ENCODE measurements at regions not wholly inside any gene's neighbourhood (a gene's known extent, or its start where the extent isn't known, plus 50 kb on each side); places are given as distances from the start of the nearest gene placed in this dataset.

DNA sequence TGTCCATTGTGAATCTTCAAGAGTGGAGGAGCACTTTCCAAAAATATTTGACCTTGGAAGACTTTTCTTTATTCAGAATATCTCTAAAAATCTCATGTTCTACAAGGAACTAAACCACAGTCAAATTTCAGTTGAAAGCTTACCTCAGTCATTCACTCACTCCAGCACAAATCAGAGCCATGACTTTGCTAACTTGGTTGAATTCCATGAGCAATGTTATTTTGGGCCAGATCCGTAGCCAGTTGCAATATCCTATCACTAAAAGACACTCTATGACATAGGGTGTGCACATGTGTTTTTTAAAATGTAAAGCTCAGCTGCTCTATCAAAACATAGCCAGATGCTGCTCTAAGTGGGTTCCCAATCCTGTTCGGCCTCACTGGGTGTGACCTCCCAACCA is 156.1 kb upstream of the ANKRD55 start:
- no peak overlapping the region for H3K4me3 ChIP-seq (ENCODE audit: low read depth in 1 of 2, low read length in 1 of 2)
- H3K36me3 ChIP-seq = no peaks in the 10 kb centered on the region
- H3K27me3 ChIP-seq = no peaks in the 10 kb centered on the region
- no peak overlapping the region for H3K27ac ChIP-seq
- H3K4me1 ChIP-seq (ENCODE audit: control insufficient read depth in 1 of 2, insufficient read depth in 1 of 2, low read depth in 1 of 2, low read length in 1 of 2) = peaks cover 9 to 10% of the 10 kb centered on the region in 2 experiments
- TF ChIP-seq, protein P1, sequence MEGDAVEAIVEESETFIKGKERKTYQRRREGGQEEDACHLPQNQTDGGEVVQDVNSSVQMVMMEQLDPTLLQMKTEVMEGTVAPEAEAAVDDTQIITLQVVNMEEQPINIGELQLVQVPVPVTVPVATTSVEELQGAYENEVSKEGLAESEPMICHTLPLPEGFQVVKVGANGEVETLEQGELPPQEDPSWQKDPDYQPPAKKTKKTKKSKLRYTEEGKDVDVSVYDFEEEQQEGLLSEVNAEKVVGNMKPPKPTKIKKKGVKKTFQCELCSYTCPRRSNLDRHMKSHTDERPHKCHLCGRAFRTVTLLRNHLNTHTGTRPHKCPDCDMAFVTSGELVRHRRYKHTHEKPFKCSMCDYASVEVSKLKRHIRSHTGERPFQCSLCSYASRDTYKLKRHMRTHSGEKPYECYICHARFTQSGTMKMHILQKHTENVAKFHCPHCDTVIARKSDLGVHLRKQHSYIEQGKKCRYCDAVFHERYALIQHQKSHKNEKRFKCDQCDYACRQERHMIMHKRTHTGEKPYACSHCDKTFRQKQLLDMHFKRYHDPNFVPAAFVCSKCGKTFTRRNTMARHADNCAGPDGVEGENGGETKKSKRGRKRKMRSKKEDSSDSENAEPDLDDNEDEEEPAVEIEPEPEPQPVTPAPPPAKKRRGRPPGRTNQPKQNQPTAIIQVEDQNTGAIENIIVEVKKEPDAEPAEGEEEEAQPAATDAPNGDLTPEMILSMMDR (IDR thresholded peaks at IDR 0.05) = no peak
- no peaks in the 10 kb centered on the region for H3K9me3 ChIP-seq

DNA sequence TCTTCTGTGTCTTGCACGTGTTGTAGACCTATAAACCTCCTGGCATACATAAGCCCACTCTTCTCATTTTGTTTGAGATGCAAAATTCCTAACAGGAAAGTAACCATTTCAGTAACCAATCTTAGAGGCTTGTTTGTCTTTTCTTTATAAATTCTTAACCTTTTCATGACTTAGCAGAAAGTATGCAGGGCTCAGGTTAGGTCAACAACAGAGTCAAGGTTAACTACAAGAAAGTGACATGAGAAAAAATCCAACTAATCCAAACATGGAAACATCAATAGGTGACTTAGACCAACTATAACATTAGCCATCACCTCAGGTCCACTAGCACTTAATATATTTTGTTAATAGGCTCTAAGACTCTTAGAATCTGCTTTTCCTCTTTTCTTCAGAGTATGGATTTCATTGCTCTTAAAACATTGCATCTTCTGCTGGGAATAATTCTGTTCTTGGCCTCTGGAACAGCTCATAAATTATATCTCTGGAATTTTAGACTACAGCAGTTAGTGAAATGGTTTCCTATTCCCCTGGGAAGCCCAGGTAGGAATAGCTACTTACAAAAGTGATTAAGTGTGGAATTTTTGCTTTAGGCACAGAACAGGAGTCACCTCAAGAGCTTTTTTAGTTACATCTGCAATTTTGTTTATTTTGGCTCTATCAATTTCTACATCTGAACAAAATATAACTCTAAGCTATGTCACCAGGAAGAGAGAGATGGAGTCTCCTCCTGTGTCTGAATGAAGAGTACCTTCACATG is 155.3 kb upstream of the ANKRD55 start:
- H3K27me3 ChIP-seq = no peaks in the 10 kb centered on the region
- H3K36me3 ChIP-seq = no peaks in the 10 kb centered on the region
- H3K4me1 ChIP-seq (ENCODE audit: control insufficient read depth in 1 of 2, insufficient read depth in 1 of 2, low read depth in 1 of 2, low read length in 1 of 2) = peaks cover 9 to 10% of the 10 kb centered on the region in 2 experiments
- no peaks in the 10 kb centered on the region for H3K9me3 ChIP-seq
- no peak overlapping the region for H3K4me3 ChIP-seq (ENCODE audit: low read depth in 1 of 2, low read length in 1 of 2)
- TF ChIP-seq, protein P1 (IDR thresholded peaks at IDR 0.05) = no peak
- H3K27ac ChIP-seq = no peak overlapping the region

DNA sequence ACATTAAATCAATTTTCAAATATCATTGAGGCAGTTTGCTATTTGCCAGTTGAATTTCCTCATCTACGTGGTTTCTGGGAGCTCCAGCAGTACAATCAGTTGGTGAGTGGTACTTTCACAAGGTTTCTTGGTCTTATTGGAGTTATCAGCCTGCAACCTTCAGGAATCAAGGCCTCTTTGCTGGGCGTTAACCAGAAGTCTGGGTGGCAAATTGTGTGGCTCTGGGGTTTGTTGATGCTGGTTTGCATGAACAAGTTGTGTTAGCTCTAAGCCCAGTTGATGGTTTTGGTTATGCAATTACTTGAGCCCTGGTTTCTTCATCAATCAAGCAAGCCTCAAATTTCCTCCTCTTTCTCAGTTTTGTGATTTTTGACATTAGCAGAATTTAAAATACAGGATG is 152.9 kb upstream of the ANKRD55 start:
- TF ChIP-seq, protein P1 (IDR thresholded peaks at IDR 0.05) = no peak
- no peaks in the 10 kb centered on the region for H3K9me3 ChIP-seq
- no peaks in the 10 kb centered on the region for H3K36me3 ChIP-seq
- H3K27ac ChIP-seq = peak overlapping the region; percentile 41
- no peaks in the 10 kb centered on the region for H3K27me3 ChIP-seq
- no peak overlapping the region for H3K4me3 ChIP-seq (ENCODE audit: low read depth in 1 of 2, low read length in 1 of 2)
- H3K4me1 ChIP-seq (ENCODE audit: control insufficient read depth in 1 of 2, insufficient read depth in 1 of 2, low read depth in 1 of 2, low read length in 1 of 2) = peaks cover 9 to 10% of the 10 kb centered on the region in 2 experiments

DNA sequence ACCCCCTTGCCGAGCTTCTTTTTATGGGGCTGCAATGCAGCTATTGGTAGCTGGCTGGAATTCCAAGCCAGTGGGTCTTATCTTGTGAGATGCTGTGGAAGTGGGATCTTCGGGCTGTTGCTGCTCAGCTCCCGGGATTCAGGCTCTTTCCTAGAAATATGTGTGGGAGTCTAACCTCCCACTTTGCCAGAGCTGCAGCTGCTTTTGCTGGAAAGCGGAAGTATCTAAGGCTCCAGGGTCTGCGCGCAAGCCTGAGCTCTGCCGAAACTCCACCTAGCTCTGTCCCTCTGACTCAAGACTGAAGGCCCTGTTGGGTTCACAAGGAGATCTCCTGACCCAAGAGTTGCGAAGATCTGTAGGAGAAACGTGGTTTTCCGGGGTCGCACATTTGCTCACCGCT is 151.1 kb upstream of the ANKRD55 start:
- Histone ChIP-seq H3K4me3 (ENCODE audit: low read depth in 1 of 2, low read length in 1 of 2) (no peak overlapping the region), H3K27me3 (no peaks in the 10 kb centered on the region), H3K9me3 (no peaks in the 10 kb centered on the region), H3K27ac (no peak overlapping the region), H3K36me3 (no peaks in the 10 kb centered on the region), H3K4me1 (ENCODE audit: control insufficient read depth in 1 of 2, insufficient read depth in 1 of 2, low read depth in 1 of 2, low read length in 1 of 2) (peaks cover 9 to 10% of the 10 kb centered on the region in 2 experiments)
- TF ChIP-seq, protein P1 (IDR thresholded peaks at IDR 0.05) = no peak

DNA sequence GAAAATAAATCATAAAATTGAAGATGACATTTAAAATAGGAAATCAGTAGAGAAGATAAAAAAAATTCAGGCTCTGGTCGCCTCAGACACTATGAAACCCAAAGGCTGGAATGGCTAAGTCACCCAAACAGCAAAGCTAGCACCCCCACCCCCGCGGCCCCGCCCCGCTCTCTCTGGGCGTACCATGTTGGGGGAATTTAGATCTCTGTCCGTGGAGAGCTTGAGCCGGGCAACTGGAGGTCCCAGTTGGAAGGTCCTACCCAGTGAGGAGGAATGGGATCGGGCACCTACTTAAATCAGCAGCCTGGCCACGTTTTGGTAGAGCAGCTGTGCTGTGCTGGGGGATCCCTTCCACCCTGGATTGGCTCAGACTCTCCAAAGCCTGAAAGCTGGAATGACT is 150.6 kb upstream of the ANKRD55 start:
- H3K4me1 ChIP-seq (ENCODE audit: control insufficient read depth in 1 of 2, insufficient read depth in 1 of 2, low read depth in 1 of 2, low read length in 1 of 2) = peaks cover 9 to 10% of the 10 kb centered on the region in 2 experiments
- TF ChIP-seq, protein P1 (IDR thresholded peaks at IDR 0.05) = no peak
- H3K36me3 ChIP-seq = no peaks in the 10 kb centered on the region
- H3K27ac ChIP-seq = no peak overlapping the region
- H3K9me3 ChIP-seq = no peaks in the 10 kb centered on the region
- H3K4me3 ChIP-seq (ENCODE audit: low read depth in 1 of 2, low read length in 1 of 2) = no peak overlapping the region
- H3K27me3 ChIP-seq = no peaks in the 10 kb centered on the region

Measured in neutrophil (primary cell).